ENCODE measurements at regions not wholly inside any gene's neighbourhood (a gene's known extent, or its start where the extent isn't known, plus 50 kb on each side); places are given as distances from the start of the nearest gene placed in this dataset.

DNA sequence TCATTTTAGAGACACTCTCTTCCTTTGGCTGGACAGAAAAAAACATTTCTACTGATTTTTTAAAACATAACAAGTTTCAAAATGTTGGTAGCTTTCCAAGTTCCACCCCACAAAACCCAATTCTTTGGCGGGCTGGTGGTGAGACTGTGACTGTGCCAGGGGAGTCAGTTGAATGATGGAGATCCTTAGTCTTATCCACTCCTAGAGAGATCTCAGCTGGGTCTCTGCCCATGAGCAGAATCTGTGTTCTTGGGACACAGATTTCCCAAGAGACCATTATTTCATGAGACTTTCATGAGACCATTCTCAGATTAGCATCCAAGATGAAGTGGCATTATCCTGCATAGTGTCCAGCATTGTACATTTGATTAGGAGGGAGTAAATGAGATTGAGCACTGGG, 135.1 kb upstream of the NPHP3 start:
- ChIA-PET CTCF (ENCODE audit: low intra/inter-chr PET ratio) (no interaction called here), POLR2A (no interaction called here)
- H3K9ac ChIP-seq (ENCODE audit: insufficient read depth in 1 of 2, low read depth in 2 of 2, low read length in 2 of 2) = no peak overlapping the region
- 25% methylated on average over 1 of the region's 1 CpG for WGBS (ENCODE audit: insufficient coverage, low coverage, missing lambda C conversion rate)
- no peaks in the 10 kb centered on the region for H3K36me3 ChIP-seq (ENCODE audit: control insufficient read depth, insufficient read depth, low read length)
- no peaks in the 10 kb centered on the region for H4K20me1 ChIP-seq (replicated peaks; ENCODE audit: control insufficient read depth, insufficient read depth, low read length)
- no peaks in the 10 kb centered on the region for H3K9me1 ChIP-seq (ENCODE audit: control insufficient read depth, insufficient read depth, low read length)
- FAIRE-seq = no peak
- no peak for ATAC-seq
- H2AFZ ChIP-seq (ENCODE audit: low read depth, low read length) = no peak overlapping the region
- no peak overlapping the region for H3K4me3 ChIP-seq
- H3K4me2 ChIP-seq (ENCODE audit: insufficient read depth, low read length) = no peak overlapping the region
- intact Hi-C loops (cut with micrococcal nuclease) = no loop called here
- no peak overlapping the region for H3K27ac ChIP-seq (ENCODE audit: extremely low read depth, low read depth, low read length)
- H3K27me3 ChIP-seq (ENCODE audit: control insufficient read depth in 2 of 2, insufficient read depth in 2 of 2, low read length in 2 of 2) = no peaks in the 10 kb centered on the region
- no TSS peak for BruUV-seq (replicated peaks)
- no peak for DNase-seq (ENCODE audit: extremely low read depth in 1 of 4, low spot score in 3 of 4)
- in situ Hi-C loops (cut with MboI) = no loop called here
- no peaks in the 10 kb centered on the region for H3K4me1 ChIP-seq (replicated peaks in 1 of 2; ENCODE audit: control insufficient read depth in 2 of 2, insufficient read depth in 2 of 2, low read length in 2 of 2)
- no peaks in the 10 kb centered on the region for H3K79me2 ChIP-seq (ENCODE audit: control insufficient read depth, insufficient read depth, low read length)
- H3K9me3 ChIP-seq (replicated peaks; ENCODE audit: control insufficient read depth, insufficient read depth, low read depth, low read length) = no peaks in the 10 kb centered on the region
- TF ChIP-seq TBP (optimal IDR thresholded peaks at IDR 0.05; ENCODE audit: low read depth, low read length) (no peak), DMBX1 (CRISPR knock-in tag; IDR thresholded peaks at IDR 0.05; ENCODE audit: borderline replicate concordance) (no peak), ZNF668 (CRISPR knock-in tag; IDR thresholded peaks at IDR 0.05) (no peak), HCFC1 (IDR thresholded peaks at IDR 0.05; ENCODE audit: low read depth, low read length) (no peak), ZFP1 (CRISPR knock-in tag; IDR thresholded peaks at IDR 0.05) (no peak), MAFG (tag; conservative IDR thresholded peaks at IDR 0.05) (no peak)
- TF ChIP-seq, protein P1, sequence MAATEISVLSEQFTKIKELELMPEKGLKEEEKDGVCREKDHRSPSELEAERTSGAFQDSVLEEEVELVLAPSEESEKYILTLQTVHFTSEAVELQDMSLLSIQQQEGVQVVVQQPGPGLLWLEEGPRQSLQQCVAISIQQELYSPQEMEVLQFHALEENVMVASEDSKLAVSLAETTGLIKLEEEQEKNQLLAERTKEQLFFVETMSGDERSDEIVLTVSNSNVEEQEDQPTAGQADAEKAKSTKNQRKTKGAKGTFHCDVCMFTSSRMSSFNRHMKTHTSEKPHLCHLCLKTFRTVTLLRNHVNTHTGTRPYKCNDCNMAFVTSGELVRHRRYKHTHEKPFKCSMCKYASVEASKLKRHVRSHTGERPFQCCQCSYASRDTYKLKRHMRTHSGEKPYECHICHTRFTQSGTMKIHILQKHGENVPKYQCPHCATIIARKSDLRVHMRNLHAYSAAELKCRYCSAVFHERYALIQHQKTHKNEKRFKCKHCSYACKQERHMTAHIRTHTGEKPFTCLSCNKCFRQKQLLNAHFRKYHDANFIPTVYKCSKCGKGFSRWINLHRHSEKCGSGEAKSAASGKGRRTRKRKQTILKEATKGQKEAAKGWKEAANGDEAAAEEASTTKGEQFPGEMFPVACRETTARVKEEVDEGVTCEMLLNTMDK (IDR thresholded peaks at IDR 0.05; ENCODE audit: borderline replicate concordance, insufficient read depth, low read depth, low read length, poor library complexity, severe bottlenecking) = no peak
- TF ChIP-seq, protein P2, sequence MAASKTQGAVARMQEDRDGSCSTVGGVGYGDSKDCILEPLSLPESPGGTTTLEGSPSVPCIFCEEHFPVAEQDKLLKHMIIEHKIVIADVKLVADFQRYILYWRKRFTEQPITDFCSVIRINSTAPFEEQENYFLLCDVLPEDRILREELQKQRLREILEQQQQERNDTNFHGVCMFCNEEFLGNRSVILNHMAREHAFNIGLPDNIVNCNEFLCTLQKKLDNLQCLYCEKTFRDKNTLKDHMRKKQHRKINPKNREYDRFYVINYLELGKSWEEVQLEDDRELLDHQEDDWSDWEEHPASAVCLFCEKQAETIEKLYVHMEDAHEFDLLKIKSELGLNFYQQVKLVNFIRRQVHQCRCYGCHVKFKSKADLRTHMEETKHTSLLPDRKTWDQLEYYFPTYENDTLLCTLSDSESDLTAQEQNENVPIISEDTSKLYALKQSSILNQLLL (CRISPR knock-in tag; IDR thresholded peaks at IDR 0.05; ENCODE audit: borderline replicate concordance) = no peak
- TF ChIP-seq, protein P3, sequence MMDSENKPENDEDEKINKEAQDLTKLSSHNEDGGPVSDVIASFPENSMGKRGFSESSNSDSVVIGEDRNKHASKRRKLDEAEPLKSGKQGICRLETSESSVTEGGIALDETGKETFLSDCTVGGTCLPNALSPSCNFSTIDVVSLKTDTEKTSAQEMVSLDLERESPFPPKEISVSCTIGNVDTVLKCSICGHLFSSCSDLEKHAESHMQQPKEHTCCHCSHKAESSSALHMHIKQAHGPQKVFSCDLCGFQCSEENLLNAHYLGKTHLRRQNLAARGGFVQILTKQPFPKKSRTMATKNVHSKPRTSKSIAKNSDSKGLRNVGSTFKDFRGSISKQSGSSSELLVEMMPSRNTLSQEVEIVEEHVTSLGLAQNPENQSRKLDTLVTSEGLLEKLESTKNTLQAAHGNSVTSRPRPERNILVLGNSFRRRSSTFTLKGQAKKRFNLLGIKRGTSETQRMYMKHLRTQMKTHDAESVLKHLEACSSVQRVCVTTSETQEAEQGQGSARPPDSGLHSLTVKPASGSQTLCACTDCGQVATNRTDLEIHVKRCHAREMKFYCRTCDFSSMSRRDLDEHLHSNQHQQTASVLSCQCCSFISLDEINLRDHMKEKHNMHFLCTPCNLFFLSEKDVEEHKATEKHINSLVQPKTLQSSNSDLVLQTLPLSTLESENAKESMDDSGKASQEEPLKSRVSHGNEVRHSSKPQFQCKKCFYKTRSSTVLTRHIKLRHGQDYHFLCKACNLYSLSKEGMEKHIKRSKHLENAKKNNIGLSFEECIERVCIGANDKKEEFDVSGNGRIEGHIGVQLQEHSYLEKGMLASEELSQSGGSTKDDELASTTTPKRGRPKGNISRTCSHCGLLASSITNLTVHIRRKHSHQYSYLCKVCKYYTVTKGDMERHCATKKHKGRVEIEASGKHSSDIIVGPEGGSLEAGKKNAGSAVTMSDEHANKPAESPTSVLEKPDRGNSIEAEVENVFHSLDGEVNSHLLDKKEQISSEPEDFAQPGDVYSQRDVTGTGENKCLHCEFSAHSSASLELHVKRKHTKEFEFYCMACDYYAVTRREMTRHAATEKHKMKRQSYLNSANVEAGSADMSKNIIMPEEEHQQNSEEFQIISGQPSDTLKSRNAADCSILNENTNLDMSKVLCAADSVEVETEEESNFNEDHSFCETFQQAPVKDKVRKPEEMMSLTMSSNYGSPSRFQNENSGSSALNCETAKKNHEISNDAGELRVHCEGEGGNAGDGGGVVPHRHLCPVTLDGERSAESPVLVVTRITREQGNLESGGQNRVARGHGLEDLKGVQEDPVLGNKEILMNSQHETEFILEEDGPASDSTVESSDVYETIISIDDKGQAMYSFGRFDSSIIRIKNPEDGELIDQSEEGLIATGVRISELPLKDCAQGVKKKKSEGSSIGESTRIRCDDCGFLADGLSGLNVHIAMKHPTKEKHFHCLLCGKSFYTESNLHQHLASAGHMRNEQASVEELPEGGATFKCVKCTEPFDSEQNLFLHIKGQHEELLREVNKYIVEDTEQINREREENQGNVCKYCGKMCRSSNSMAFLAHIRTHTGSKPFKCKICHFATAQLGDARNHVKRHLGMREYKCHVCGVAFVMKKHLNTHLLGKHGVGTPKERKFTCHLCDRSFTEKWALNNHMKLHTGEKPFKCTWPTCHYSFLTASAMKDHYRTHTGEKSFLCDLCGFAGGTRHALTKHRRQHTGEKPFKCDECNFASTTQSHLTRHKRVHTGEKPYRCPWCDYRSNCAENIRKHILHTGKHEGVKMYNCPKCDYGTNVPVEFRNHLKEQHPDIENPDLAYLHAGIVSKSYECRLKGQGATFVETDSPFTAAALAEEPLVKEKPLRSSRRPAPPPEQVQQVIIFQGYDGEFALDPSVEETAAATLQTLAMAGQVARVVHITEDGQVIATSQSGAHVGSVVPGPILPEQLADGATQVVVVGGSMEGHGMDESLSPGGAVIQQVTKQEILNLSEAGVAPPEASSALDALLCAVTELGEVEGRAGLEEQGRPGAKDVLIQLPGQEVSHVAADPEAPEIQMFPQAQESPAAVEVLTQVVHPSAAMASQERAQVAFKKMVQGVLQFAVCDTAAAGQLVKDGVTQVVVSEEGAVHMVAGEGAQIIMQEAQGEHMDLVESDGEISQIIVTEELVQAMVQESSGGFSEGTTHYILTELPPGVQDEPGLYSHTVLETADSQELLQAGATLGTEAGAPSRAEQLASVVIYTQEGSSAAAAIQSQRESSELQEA (IDR thresholded peaks at IDR 0.05; ENCODE audit: low read depth) = no peak
- TF ChIP-seq, protein P4, sequence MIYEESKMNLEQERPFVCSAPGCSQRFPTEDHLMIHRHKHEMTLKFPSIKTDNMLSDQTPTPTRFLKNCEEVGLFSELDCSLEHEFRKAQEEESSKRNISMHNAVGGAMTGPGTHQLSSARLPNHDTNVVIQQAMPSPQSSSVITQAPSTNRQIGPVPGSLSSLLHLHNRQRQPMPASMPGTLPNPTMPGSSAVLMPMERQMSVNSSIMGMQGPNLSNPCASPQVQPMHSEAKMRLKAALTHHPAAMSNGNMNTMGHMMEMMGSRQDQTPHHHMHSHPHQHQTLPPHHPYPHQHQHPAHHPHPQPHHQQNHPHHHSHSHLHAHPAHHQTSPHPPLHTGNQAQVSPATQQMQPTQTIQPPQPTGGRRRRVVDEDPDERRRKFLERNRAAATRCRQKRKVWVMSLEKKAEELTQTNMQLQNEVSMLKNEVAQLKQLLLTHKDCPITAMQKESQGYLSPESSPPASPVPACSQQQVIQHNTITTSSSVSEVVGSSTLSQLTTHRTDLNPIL (CRISPR knock-in tag; IDR thresholded peaks at IDR 0.05) = no peak
